ENCODE measurements at regions not wholly inside any gene's neighbourhood (a gene's known extent, or its start where the extent isn't known, plus 50 kb on each side); places are given as distances from the start of the nearest gene placed in this dataset.

DNA sequence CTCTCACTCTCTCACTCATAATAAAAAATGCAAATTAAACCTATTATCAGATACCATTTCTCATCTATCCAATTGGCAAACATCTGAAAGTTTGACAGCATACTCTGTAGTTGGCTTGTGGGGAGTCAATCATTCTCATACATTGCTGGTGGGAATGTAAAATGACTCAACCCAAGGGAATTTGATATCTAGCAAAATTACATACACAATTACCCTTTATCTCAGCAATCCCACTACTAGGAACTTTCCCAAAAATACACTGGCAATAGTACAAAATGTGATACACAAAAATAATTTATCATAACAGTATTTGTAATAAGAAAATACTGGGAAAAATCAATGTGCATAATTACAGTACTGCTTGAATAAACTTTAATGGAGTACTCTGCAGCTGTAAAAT is 731.3 kb downstream of the DTWD2 start:
- DNase-seq = no peak

DNA sequence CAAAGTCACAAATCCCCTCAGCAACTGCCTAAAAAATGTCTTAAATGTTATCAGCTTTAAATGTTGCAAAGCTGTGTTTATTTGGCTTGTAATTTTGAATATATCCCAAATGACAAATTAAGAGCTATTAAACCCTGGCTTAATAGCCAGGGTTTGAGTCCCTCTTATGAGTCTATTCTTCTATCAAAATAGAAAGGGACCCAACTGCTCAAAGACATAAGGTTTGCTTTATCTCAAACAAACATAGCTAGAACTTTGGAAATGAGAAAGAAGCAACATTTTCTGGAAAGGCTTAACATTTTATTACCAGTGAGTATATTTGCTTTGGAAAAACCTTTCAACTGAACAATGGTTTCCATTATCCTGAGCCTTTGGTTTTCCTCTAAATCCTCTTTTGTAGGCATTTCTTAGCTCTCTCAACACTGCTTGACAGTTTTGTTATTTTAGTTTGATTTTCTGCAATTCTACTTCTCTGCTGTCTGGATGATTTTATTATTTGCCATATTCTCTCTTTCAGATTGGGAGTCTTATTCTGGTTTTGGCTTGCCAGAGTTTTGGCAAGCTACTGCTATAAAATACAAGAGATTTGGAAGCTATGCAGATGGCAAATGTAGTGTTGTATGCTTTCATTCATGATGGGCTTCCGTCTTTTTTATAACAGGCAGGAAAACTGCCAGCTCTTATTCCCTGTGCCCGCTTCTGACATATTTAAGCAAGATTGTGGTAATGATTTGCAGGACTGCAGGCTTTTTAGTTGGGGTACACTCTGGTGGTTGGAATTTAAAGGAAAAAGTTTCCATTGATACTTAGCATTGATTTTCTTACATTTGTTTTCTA is 734.9 kb downstream of the DTWD2 start:
- DNase-seq = no peak

DNA sequence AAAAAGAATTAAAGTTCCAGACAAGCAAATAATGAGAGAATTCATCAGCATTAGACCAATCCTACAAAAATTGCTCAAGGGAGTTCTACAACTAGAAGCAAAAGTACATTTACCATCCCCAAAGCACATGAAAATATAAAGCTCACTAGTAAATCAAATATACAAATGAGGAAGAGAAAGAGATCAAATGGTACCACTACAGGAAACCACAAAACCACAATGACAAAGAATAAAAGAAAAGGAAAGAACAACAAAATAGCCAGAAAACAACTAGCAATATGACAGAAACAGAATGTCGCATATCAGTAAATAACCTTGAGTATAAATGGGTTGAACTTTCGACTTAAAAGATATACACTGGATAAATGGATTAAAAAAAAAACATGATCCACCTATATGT is 739.0 kb downstream of the DTWD2 start:
- DNase-seq = no peak

DNA sequence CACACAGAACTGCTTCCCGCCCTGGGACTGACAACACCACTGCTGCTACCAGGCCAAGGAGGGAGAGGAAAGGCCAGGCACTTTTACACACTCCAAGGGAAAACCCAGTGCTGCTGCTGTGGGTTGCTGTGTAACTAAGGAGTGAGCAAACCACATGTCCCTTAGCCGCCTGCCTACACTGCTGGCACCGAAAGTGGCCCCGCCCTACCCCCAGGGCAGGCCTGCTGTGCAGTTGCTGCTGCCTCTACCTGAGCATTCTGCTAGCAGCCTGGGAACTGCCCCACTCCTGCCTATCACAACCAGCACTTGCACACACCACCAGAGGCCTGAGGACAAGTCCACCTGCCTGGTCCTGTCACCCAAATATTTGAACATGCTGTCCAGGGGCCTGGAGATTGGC is 740.9 kb downstream of the DTWD2 start:
- no peak for DNase-seq

DNA sequence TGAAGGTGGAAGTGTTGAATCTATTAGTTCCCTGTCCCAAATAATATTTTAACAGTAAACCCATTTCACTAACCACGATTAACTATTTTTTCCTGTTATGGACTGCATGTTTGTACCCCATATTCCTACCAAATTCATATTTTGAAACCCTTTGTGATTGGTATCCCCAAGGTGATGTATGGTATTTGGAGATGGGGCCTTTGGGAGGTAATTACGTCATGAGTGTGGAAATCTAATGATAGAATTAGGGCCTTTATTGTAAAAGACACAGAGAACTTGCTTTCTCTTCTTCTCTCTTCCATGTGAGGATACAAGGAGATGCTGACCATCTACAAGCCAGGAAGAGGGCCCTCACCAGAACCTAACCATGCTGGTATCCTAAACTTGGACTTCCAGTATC is 744.7 kb downstream of the DTWD2 start:
- DNase-seq = no peak

DNA sequence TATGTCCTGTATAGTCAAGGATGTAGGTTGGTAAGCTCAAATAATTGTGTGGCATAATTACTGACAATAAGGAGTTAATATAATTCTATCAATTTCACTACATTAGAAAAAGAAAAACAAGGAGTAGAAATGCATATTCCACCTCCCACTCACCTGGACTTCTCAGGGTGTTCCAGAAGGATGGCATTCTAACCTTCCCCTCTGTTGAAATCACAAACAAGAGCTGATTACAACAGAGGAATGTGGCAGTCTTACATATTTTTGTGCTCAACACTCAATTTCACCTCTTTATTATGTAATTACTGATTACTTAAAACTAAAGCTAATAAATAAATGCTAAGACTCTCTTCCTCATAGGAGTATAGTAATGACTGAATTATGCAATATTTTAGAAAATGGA is 745.3 kb downstream of the DTWD2 start:
- no peak for DNase-seq

DNA sequence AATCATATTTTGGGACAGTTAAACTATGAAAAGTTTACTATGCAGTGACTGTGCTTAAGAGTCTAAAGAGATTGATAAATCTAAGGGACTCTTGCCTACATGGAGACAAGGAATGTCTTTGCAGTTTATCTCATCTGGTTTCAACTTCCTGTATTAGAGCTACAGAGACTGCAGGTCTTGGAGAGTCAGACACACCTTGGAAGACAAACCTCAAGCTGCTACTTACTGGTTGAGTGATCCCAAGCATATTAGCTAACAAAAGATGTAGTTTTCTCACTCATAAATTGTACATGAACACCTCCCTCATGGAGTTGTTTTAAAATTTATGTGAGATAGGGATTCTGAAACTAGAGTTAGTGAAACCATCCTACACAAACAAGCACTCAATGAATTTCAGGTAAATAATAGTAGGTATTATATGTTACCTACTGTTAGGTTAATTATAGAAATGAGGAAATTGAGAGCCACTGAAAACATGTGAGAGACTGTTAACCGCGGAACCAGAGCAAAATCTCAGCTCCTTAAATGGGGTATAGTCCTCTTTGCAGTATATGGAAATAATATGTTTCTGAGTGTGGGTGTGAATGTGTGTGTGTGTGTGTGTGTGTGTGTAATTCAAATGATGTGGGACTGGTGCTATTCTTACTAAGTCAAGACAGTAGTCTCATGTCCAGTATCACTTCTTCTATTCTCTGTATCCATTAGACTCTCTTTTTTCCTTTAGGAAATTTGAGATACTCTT is 752.1 kb downstream of the DTWD2 start:
- DNase-seq = no peak

DNA sequence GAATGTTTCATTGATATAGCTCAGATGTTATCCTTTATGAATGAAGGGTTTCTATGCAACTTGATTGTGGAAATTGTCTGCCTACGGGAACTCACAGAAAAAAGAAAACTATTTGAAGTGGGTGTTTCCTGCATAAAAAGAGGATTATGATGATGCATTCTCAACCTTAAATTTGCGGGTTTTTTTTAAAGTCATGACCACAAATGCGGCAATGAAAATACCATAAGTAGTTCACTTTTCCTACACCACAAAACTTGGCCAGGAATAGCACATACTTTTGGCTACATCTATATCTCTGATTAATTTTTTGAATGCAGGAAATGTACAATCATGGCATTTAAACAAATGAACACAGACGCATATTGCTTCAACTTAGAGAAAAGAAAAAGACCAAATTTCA is 754.7 kb downstream of the DTWD2 start:
- no peak for DNase-seq

DNA sequence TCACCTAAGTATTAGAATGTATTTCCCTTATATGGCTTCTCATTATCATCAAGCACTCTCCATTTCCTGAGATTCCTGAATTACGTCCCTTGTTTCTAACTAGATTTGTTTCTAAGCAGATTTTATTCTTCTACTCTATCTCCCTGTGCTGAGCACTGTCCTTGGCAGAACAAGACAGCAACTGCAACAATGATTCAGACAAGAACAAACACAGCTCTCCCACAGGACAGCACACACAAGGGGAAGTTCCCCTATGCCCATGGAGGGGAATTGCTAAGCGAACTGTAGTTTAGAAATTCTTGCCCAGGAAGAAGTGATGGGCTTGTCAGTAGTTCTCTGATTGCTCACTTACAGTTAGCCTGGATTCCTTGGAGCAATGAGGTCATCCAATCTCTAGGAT is 759.9 kb downstream of the DTWD2 start:
- DNase-seq = no peak

DNA sequence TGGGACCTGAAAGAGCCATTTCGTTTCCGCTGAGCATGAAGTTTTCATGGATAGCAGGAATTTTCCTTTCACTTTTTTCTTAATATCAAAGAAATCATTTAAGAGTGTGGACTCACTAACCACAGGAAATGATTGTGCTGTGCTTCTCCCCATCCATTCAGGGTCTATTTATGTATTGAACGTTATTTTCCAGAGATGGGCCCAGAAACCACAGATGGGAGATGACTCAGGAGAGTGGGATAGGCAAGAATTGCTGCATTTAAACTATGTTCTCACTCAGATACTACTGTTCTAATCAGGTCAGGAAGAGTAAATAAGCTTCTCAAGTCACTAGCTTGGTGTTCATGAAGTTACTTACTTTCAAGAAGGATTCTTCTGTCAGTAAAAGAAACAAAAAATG is 763.8 kb downstream of the DTWD2 start:
- no peak for DNase-seq

DNA sequence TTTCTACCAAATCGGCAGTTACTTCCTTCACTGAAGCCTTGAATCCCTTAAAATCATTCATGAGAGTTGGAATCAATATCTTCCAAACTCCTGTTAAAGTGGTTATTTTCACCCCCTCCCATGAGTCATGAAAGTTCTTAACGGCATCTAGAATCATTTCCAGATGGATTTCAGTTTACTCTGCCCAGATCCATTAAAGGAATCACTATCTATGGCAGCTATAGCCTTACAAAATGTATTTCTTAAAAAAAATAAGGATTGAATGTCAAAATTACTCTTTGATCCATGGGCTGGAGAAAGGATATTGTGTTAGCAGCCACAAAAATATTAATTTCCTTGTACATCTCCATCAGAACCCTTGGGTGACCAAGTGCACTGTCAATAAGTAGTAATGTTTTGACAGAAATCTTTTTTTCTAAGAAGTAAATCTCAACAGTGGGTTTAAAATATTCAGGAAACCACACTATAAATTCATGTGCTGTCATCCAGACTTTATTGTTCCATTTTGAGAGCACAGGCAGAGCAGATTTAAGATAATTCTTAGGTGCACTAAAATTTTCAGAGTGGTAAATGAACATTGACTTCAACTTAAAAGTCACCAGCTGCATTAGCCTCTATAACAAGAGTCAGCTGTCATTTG is 767.7 kb downstream of the DTWD2 start:
- no peak for DNase-seq

DNA sequence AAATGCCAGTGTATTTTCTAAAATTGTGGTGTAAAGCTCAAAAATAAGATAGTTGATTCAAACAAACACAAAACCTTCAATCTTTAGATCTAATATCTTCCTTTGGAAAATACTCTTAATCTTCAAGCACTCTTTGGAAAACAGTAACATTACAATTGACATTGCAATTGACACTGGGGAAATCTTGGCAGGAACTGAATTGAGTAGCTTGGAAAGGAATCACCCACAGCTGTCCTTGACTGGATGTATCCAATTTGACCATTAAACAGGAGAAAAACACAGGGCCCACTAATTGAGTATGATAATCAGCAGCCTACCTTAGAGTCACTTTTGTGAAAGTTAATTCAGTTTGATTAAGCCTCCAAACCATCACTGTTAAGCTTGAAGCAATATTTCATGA is 776.7 kb downstream of the DTWD2 start:
- no peak for DNase-seq

DNA sequence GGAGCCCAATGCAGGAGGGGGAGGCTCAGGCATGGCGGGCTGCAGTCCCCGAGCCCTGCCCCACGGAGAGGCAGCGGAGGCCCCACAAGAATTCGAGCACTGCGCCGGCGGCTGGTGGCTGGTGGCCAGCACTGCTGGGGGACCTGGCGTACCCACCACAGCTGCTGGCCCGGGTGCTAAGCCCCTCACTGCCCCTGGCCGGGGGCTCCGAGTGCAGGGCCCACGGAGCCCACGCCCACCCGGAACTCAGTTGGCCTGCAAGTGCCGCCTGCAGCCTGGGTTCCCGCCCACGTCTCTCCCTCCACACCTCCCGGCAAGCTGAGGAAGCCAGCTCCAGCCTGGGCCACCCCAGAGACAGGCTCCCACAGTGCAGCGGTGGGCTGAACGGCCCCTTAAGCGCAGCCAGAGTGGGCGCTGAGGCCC is 780.3 kb downstream of the DTWD2 start:
- DNase-seq = no peak

DNA sequence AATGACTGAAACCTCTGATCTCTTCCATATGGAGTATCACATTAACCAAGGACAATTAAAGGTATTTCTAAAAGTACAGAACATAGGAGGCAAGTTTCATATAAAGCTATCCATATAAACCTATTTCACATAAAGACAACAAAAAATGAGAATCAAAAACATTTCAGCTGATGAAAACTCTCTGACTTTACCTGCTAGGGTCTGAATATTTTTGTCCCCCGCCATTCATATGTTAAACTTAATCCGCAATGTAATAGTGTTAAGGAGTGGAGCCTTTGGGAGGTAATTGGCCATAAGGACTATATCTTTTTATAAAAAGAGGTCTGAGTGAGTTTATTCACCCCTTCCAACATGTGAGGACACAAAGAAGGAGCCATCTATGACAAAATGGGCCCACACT is 788.5 kb downstream of the DTWD2 start:
- DNase-seq = no peak

DNA sequence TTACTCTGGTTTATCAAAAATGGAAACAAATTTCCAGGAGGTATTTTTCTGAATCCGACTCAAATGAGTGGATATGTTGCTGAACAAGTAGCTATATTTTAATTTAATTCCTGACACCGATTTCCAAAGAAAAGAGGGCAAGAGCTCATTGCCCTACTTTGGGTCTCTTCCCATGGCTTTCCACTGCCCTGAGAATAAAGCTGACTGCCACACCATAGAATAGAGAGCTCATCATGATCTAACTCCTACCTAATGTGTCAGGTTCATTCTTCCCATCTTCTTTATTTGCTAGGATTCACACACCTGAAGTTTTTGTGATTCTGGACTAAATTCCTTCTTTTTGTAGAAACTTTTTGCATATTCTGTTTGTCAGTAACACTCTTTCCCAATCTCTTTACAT is 792.1 kb downstream of the DTWD2 start:
- no peak for DNase-seq

DNA sequence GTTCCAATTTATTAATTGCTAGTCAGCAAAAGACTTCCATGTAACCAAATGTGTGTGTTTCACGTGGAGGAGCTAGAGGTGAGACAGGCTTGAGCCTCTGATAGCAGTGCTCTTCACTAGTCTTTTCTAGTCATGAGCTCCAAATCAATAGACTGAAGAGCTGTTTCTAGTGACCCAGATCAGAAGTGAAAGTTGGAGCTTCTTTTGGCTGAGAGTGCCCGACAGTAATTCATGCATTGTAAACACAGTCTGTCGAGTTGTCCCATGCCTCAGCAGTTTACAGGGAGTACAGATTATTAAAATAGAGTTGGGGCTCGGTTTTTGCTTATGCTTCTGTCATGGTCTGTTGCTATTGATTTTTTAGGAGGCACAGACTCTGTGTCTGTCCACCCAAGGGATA is 793.1 kb downstream of the DTWD2 start:
- DNase-seq = no peak

DNA sequence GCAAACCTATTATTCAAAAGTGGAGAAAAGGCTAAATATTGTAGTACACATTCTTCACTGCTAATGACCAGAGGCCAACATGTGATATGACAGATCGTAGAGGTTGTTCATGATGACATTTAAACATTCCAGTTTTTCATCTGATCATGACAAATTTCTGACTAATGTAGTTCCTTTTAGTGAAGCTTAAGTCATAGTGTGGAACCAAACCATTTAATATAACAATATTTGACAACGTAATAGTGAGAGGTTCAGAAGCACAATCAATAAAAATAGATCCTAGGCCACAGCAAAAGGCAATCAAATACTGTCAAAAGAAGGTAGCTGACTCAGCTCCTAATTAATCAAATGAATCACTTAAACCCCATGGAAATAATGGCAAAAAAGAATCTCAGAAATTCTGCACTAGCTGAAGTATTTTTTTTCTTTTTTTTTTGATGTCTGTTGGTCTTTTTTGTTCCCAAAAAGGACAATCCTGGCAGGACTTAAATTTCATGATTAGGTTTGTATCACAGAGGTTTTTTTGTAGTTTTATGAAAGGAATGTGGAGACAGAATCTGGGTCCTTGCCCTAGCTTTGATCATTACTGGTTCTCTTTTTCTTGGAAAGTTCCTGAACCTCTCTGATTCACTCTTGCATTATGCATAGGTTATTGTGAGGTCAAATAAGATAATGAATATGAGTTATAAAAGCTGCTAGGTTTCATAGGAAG is 795.0 kb downstream of the DTWD2 start:
- DNase-seq = no peak

DNA sequence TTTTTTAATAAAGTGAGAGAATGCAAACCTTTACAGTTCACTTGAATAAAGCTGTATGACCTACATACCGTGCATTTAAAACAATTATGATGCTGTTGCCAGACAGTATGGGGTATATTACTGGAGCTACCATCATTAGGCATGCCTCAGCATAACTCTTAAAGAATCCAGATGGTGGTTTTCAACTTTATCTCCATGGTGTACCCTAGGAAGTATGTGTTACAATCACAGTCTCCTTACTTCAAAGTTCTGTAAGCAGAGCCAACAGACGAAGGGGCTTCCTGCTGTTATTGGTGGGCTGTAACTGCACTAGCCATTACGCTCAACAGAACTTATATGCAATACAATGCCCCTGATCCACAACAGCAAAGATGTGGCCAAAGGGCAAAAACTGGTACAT is 803.3 kb downstream of the DTWD2 start:
- DNase-seq = no peak

DNA sequence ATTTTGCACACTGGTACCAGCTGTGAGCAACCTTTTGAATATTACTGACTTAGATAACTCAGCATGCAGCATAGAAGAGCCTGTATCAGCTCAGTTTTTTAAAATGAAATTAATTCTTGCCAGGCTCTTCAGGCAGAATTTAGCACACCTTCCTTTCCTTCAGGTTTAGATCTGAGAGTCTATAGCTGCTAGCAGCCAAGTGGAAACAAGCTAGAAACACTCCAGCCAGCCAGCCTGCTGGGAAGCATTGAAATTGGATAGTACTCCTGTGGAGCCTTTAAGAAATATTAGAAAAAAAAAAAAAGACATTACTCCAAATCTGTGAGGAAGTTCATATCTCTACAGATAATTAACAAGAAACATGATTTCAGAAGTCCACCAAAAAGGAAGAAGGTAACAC is 812.2 kb downstream of the DTWD2 start:
- DNase-seq = no peak

DNA sequence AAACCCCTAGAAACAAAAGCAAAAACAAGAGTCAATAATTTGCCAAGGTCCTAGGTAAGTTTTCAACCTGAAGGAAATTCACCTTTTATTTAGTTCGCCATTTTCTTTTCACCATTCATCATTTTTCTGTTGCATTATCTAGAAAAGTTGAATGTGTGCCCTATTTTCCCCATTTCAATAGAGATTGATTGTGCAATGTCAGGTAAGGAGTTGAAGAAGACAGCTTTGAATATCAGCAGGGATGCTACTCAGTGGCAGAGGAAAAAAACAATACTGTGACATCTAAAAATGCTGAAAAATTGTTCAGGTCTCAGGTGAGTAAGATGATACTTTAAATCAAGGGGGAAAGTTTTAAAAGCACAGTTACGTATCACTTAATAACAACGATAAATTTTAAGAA is 813.7 kb downstream of the DTWD2 start:
- no peak for DNase-seq

DNA sequence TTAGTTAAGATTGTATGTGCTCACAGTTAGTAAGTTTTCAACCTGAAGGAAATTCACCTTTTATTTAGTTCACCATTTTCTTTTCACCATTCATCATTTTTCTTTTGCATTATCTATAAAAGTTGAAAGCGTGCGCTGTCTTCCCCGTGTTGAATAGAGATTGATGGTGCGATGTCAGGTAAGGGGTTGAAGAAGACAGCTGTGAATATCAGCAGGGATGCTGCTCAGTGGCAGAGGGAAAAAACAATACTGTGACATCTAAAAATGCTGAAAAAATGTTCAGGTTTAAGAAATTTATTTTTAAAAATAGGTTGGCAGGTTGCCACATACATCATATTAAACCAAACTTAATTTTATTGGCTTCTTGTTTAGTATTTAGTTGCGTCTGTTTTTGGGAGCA is 815.0 kb downstream of the DTWD2 start:
- DNase-seq = no peak

DNA sequence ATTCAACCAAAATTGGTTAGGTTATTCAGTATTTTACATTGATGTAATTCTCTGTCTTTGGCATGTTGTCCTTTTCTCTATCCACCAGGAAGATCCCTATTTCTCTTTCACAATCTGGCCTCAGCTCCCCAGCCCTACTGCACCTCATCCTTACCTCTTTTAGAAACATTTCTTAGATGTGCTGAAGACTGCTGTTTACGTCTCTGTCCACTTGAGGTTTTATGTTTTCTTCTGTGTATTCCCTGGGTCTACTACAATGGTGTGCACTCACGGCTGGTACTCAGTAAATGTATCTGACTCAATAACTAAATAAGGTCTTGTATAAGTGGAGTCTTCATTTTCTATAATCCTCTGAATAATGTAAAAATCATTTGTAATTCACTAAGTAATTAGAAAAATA is 822.7 kb downstream of the DTWD2 start:
- DNase-seq = no peak

DNA sequence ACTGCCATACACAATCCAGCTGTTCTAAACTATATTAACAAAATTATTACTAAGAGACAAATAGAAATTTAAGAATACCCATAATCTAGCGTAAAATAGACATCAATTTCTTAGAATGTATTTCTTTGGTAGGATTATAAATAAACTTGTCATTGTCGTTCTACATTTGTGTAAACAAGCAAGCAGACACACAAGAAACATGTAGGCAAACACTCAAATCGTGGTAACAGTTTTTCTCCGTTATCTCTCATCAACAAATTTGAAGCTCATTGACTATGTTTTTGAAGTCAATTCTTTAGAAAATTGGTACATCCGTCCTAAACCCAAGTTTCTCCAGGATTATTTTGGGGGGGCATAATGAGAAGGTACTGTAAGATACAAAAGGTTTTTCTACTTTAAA is 832.2 kb downstream of the DTWD2 start:
- DNase-seq = no peak

All from right forelimb (tissue), 1 donor.